GM12865 (cell line): ENCODE measurements at regions not wholly inside any gene's neighbourhood (a gene's known extent, or its start where the extent isn't known, plus 50 kb on each side); places are given as distances from the start of the nearest gene placed in this dataset.

ENCODE experiments used
- DNase-seq: peaks from one replicate; pipeline ENCODE4 v3.0.0; 2010; ENCODE audit warnings: low read depth
- H3K4me3 ChIP-seq: 2 replicates; pipeline ENCODE4 v1.5.1; 2011; ENCODE audit warnings: mild to moderate bottlenecking, low read depth, low read length, control low read depth
- CTCF ChIP-seq: IDR thresholded peaks from 2 replicates; pipeline ENCODE4 v1.5.1; 2011; ENCODE audit warnings: low read length, control low read depth, low read depth, inconsistent platforms; ENCODE audit not compliant: insufficient read depth; ENCODE audit errors: missing control alignments

- no peak for DNase-seq
- no peak for TF ChIP-seq CTCF
- no peak overlapping the region for H3K4me3 ChIP-seq
Observed at GRCh38 chr3:116591236-116591635, 118.3 kb upstream of the TUSC7 start.

GRCh38 chr3:116601206-116601605 is 108.4 kb upstream of the TUSC7 start:
- no peak for TF ChIP-seq CTCF
- no peak for DNase-seq
- H3K4me3 ChIP-seq: no peak overlapping the region

- DNase-seq: no peak
- TF ChIP-seq CTCF: no peak
- no peak overlapping the region for H3K4me3 ChIP-seq
Observed at GRCh38 chr3:116607205-116607604, 102.4 kb upstream of the TUSC7 start.

- no peak for TF ChIP-seq CTCF
Observed at GRCh38 chr3:116610124-116610523, 99.5 kb upstream of the TUSC7 start.

GRCh38 chr3:116614795-116615362 is 94.7 kb upstream of the TUSC7 start:
- DNase-seq: peak; percentile 4
- H3K4me3 ChIP-seq: no peak overlapping the region
- TF ChIP-seq CTCF: peak; percentile 37

More at GRCh38 chr3:116610124-116610523, 99.5 kb upstream of the TUSC7 start:
- DNase-seq: no peak
- H3K4me3 ChIP-seq: no peak overlapping the region

GRCh38 chr3:116618138-116618537 is 91.4 kb upstream of the TUSC7 start:
- no peak for DNase-seq
- no peak overlapping the region for H3K4me3 ChIP-seq
- TF ChIP-seq CTCF: no peak

GRCh38 chr3:116618930-116619329 is 90.6 kb upstream of the TUSC7 start:
- no peak for DNase-seq
- no peak for TF ChIP-seq CTCF
- no peak overlapping the region for H3K4me3 ChIP-seq
